Fibroblast of villous mesenchyme (primary cell): ENCODE measurements at regions not wholly inside any gene's neighbourhood (a gene's known extent, or its start where the extent isn't known, plus 50 kb on each side); places are given as distances from the start of the nearest gene placed in this dataset. TPM values are rescaled to one million over a fixed set of nuclear protein-coding genes. Genes with fewer than 3 reads are reported as not detected.

Experiments
- DNase-seq: peaks from one replicate; pipeline ENCODE4 v3.0.0-alpha.2; 2010; ENCODE audit warnings: low read depth
- H3K4me3 ChIP-seq: 2 replicates; pipeline ENCODE4 v1.5.1; 2011; ENCODE audit warnings: low read depth, mild to moderate bottlenecking, low read length
- small RNA-seq: library from RNA; depleted of rRNA; stranded (forward); fragments of <200 nt; gene quantifications from one replicate; pipeline ENCODE3, GENCODE V24; 2012
- TF ChIP-seq, protein P1 (sequence below): IDR thresholded peaks from 2 replicates; pipeline ENCODE4 v1.5.1; 2012; ENCODE audit warnings: low read depth, mild to moderate bottlenecking, low read length; ENCODE audit not compliant: insufficient read depth

DNA sequence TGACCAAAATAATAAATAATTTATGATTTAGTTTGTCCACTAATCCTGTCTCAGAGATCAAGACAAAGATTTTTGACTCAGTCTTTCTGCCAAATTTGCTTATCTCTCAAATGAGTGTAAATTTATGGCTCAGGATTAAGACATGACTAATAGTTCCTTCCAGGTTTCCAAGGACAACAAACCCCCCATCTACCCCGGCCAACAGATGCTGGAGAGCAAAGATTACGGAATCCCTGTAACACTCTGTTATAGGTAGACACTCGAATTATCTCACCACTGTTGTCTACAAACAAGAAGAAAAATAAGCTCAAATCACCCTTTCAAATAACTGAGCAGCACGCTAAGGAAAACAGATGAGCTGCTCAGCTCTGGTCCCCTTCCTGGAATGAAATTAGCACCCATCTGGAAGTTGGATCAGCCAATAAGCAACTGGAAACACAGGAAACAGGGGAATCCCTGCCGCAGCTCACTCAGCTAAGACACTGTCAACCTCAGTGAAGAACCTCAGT is 56.8 kb upstream of the SVIL start:
- peak; percentile 88 for DNase-seq
- no peak overlapping the region for H3K4me3 ChIP-seq
- TF ChIP-seq, protein P1, sequence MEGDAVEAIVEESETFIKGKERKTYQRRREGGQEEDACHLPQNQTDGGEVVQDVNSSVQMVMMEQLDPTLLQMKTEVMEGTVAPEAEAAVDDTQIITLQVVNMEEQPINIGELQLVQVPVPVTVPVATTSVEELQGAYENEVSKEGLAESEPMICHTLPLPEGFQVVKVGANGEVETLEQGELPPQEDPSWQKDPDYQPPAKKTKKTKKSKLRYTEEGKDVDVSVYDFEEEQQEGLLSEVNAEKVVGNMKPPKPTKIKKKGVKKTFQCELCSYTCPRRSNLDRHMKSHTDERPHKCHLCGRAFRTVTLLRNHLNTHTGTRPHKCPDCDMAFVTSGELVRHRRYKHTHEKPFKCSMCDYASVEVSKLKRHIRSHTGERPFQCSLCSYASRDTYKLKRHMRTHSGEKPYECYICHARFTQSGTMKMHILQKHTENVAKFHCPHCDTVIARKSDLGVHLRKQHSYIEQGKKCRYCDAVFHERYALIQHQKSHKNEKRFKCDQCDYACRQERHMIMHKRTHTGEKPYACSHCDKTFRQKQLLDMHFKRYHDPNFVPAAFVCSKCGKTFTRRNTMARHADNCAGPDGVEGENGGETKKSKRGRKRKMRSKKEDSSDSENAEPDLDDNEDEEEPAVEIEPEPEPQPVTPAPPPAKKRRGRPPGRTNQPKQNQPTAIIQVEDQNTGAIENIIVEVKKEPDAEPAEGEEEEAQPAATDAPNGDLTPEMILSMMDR: no peak

DNA sequence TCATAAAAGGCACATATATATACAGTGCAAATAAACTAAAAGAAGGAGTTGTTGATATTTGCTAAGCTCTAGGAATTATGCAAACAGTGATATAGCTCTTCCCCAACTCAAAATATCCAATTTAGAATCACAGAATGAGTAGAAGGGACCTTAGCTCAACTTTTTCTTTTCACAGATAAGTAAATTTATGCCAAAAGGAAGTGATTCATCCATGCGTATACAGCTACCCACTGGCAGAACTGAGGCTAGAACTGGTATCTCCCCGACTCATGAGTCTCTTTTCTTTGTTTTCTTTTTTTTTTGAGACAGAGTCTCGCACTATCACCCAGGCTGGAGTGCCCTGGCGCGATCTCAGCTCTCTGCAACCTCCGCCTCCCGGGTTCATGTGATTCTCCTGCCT is 54.2 kb upstream of the SVIL start:
- TF ChIP-seq, protein P1: no peak
- no peak overlapping the region for H3K4me3 ChIP-seq
- DNase-seq: peak; percentile 66

DNA sequence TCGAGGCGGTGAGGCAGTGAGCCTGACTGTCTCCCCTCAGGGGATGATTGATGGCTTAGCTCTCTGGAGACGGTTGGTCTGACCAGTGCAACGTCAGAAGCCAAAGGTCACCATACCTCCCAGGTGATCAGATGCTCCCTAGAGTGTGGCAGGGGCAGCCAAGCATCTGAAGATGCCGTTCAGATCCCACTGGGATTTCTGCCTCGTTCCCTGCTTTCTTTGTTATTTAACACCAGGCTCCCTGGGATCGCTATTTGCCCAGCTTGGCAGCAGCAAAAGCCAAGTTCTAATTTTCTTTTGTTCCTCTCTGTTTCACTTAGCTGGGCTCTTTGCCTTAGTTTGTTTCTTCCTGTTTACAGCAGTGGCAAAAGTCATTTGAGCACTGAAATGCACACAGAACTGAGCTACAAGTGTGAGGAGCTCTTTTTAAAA is 53.5 kb upstream of the SVIL start:
- no peak overlapping the region for H3K4me3 ChIP-seq
- TF ChIP-seq, protein P1: no peak
- no peak for DNase-seq

DNA sequence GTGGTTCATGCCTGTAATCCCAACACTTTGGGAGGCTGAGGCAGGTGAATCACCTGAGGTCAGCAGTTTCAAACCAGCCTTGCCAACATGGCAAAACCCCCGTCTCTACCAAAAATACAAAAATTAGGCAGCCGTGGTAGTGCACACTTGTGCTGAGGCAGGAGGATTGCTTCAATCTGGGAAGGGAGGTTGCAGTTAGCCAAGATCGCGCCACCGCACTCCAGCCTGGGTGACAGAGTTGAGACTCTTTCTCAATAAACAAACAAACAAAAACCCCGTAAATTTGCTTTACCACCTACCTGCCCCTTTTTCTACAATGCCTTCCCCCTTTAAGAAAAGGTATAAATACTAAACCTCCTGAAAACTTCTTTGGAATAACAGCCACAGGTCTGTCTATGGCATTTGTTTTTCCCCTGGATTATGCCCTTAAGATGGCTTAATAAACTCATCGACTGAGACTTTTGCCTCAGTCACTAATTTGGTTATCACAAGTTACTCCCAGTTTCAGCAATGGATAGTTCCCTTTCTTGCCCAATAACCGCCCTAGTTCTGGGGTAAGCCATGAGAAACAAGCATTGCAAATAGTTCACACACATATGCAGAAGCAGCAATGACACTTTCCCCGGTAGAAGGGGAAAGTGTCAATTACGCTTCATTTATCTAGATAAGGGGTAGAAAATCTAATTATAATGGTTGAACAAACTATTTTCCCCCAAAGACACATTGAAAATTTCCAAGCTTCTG is 52.8 kb upstream of the SVIL start:
- DNase-seq: peak; percentile 35
- no peak overlapping the region for H3K4me3 ChIP-seq
- TF ChIP-seq, protein P1: no peak

DNA sequence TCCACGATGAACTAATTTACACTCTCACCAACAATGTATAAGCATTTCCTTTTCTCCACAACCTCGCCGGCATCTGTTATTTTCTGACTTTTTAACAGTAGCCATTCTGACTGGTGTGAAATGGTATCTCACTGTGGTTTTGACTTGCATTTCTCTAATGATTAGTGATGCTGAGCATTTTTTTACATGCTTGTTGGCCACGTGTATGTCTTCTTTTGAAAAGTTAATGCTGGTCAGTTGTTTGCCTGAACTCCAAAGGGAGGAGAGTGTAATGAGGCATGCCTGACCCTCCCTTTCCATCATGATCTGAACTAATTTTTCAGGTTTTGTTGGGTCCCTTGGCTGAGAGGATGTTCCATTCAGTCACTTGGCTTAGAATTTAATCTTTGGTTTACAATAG is 50.7 kb upstream of the SVIL start:
- no peak overlapping the region for H3K4me3 ChIP-seq
- no peak for DNase-seq
- TF ChIP-seq, protein P1: no peak

Small RNAs in the stretch of these regions (small RNA-seq; reads per million reads assigned to genes)
- gene CKS1BP2: not detected
- not detected for gene RNU6-908P
